Endothelial cell of umbilical vein (primary cell): ENCODE measurements at regions not wholly inside any gene's neighbourhood (a gene's known extent, or its start where the extent isn't known, plus 50 kb on each side); places are given as distances from the start of the nearest gene placed in this dataset.

Source experiments
- CTCF ChIP-seq, 2 donors: IDR thresholded peaks; 1 replicate in 1 of 2; 2 replicates in 1 of 2; pipeline ENCODE4 v1.5.1; 2011; ENCODE audit warnings: low read length in 2 of 2, mild to moderate bottlenecking in 2 of 2, moderate library complexity in 2 of 2, control low read depth in 1 of 2, inconsistent platforms in 1 of 2, low read depth in 1 of 2; ENCODE audit not compliant: insufficient read depth in 1 of 2; ENCODE audit errors: extremely low read depth in 1 of 2
- EZH2 ChIP-seq: IDR thresholded peaks from 2 replicates; pipeline ENCODE4 v1.6.1; 2012; ENCODE audit warnings: borderline replicate concordance, low read depth, mild to moderate bottlenecking, moderate library complexity, low read length, inconsistent platforms; ENCODE audit not compliant: severe bottlenecking
- GATA2 ChIP-seq: IDR thresholded peaks from 2 replicates; pipeline ENCODE4 v1.7.0; 2011; ENCODE audit warnings: low read depth, mild to moderate bottlenecking, moderate library complexity, mixed read lengths, low read length; ENCODE audit not compliant: insufficient read length, insufficient read depth
- MAX ChIP-seq: IDR thresholded peaks from 2 replicates; pipeline ENCODE4 v1.6.1; 2011; ENCODE audit not compliant: insufficient read depth, insufficient read length
- MYC ChIP-seq: IDR thresholded peaks from one replicate; pipeline ENCODE4 v1.6.1; 2011; ENCODE audit warnings: mild to moderate bottlenecking, low read depth, low read length
- POLR2AphosphoS5 ChIP-seq: IDR thresholded peaks from 2 replicates; pipeline ENCODE4 v1.6.1; 2012; ENCODE audit warnings: low read depth, mild to moderate bottlenecking, control low read depth, low read length, moderate library complexity; ENCODE audit not compliant: insufficient read depth

GRCh38 chr13:106275446-106276032, 259.9 kb downstream of the EFNB2 start:
- no peak for TF ChIP-seq CTCF (IDR thresholded peaks at IDR 0.05; ENCODE audit: extremely low read depth in 1 of 2, insufficient read depth in 1 of 2, low read depth in 1 of 2, low read length in 2 of 2)
- TF ChIP-seq EZH2, result no peak
- no peak for TF ChIP-seq MAX
- no peak for TF ChIP-seq GATA2
- TF ChIP-seq MYC, result no peak
- TF ChIP-seq POLR2AphosphoS5, result no peak
